ENCODE measurements at regions not wholly inside any gene's neighbourhood (a gene's known extent, or its start where the extent isn't known, plus 50 kb on each side); places are given as distances from the start of the nearest gene placed in this dataset.

GRCh38 chr2:14684516-14684915, 52.0 kb downstream of the LRATD1 start:
- TF ChIP-seq CTCF (IDR thresholded peaks at IDR 0.05; ENCODE audit: low read depth, low read length): no peak
- TF ChIP-seq EZH2phosphoT487 (IDR thresholded peaks at IDR 0.05; ENCODE audit: low read depth): no peak
